ENCODE measurements at regions not wholly inside any gene's neighbourhood (a gene's known extent, or its start where the extent isn't known, plus 50 kb on each side); places are given as distances from the start of the nearest gene placed in this dataset.

- DNase-seq (ENCODE audit: low read depth), result no peak
- TF ChIP-seq CTCF (conservative IDR thresholded peaks at IDR 0.05; ENCODE audit: low read depth, low read length), result peak; percentile 1
- H3K4me3 ChIP-seq (ENCODE audit: low read depth, low read length), result no peak overlapping the region
Observed at GRCh38 chr14:53285821-53286220, 132.7 kb upstream of the DDHD1 start.

GRCh38 chr14:53285064-53285463 lies 131.9 kb upstream of the DDHD1 start:
- no peak for DNase-seq (ENCODE audit: low read depth)
- H3K4me3 ChIP-seq (ENCODE audit: low read depth, low read length), result no peak overlapping the region
- TF ChIP-seq CTCF (conservative IDR thresholded peaks at IDR 0.05; ENCODE audit: low read depth, low read length), result no peak

- DNase-seq (ENCODE audit: low read depth), result peak; percentile 76
- H3K4me3 ChIP-seq (ENCODE audit: low read depth, low read length), result no peak overlapping the region
- no peak for TF ChIP-seq CTCF (conservative IDR thresholded peaks at IDR 0.05; ENCODE audit: low read depth, low read length)
Observed at GRCh38 chr14:53278602-53279506, 125.7 kb upstream of the DDHD1 start.

- no peak overlapping the region for H3K4me3 ChIP-seq (ENCODE audit: low read depth, low read length)
- TF ChIP-seq CTCF (conservative IDR thresholded peaks at IDR 0.05; ENCODE audit: low read depth, low read length), result no peak
- peak; percentile 37 for DNase-seq (ENCODE audit: low read depth)
Observed at GRCh38 chr14:53273671-53274072, 120.5 kb upstream of the DDHD1 start.

GRCh38 chr14:53265025-53265424 lies 111.9 kb upstream of the DDHD1 start:
- peak; percentile 11 for DNase-seq (ENCODE audit: low read depth)
- TF ChIP-seq CTCF (conservative IDR thresholded peaks at IDR 0.05; ENCODE audit: low read depth, low read length), result no peak
- H3K4me3 ChIP-seq (ENCODE audit: low read depth, low read length), result no peak overlapping the region

GRCh38 chr14:53260928-53261327 lies 107.8 kb upstream of the DDHD1 start:
- no peak overlapping the region for H3K4me3 ChIP-seq (ENCODE audit: low read depth, low read length)

More at GRCh38 chr14:53260928-53261327, 107.8 kb upstream of the DDHD1 start:
- DNase-seq (ENCODE audit: low read depth), result no peak
- TF ChIP-seq CTCF (conservative IDR thresholded peaks at IDR 0.05; ENCODE audit: low read depth, low read length), result no peak

All from choroid plexus epithelial cell (primary cell).